ENCODE measurements at regions not wholly inside any gene's neighbourhood (a gene's known extent, or its start where the extent isn't known, plus 50 kb on each side); places are given as distances from the start of the nearest gene placed in this dataset.

- TF ChIP-seq CTCF (optimal IDR thresholded peaks at IDR 0.05 in 1 of 3, IDR thresholded peaks at IDR 0.05 in 1 of 3, conservative IDR thresholded peaks at IDR 0.05 in 1 of 3; ENCODE audit: extremely low read depth in 1 of 3, insufficient read depth in 2 of 3, low read length in 3 of 3) (no peak), EZH2 (IDR thresholded peaks at IDR 0.05; ENCODE audit: low read length) (no peak)
These were observed 652.6 kb downstream of the CCDC171 start for GRCh38 chr9:16205455-16205854.
